ENCODE measurements at regions not wholly inside any gene's neighbourhood (a gene's known extent, or its start where the extent isn't known, plus 50 kb on each side); places are given as distances from the start of the nearest gene placed in this dataset.
A peak's percentile ranks its signal among the peaks of the same experiment; 100 is the strongest.
"Not testable (repeated sequence)": the region's sequence is repeated elsewhere in the genome, so short reads cannot be mapped to it uniquely, and the experiment has no call there.

DNA sequence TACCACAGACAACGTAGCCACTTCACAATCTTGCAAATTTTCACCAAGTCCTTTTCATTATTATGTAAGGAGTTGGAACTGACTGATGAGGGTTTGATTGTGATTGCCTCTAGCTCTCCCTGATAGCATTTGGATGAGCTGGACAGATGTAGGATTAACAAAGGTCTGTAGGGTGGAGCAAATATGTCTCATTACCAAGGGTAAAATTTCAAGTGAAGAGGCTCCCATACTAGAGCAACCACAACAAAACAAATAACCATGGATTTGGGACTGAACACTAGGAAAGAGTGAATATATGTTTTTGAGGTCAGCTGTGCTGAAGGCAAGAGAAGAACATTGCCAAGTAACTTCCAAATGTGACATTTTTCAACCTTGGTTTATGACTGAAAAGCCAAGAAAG, 281.7 kb downstream of the NEBL start:
- DNase-seq: no peak

DNA sequence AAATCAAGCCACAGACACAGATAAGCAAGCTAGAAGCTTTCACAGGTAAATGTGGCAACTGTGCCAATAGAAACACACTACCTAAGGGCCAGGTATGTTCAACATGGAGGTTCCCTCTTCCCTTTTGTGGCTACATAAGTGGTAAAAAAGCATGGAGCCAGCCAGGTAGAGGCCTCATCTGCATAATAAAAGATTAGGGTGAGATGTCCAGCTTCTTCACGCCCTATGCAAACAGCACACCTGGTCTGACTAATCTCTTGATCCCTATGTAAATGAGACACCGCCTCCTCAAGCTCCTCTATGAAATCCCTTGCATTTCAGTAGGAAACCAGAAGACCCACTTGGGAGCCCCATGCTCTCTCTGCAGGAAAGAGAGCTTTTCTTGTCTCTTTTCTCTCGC, 282.2 kb downstream of the NEBL start:
- DNase-seq: no peak

DNA sequence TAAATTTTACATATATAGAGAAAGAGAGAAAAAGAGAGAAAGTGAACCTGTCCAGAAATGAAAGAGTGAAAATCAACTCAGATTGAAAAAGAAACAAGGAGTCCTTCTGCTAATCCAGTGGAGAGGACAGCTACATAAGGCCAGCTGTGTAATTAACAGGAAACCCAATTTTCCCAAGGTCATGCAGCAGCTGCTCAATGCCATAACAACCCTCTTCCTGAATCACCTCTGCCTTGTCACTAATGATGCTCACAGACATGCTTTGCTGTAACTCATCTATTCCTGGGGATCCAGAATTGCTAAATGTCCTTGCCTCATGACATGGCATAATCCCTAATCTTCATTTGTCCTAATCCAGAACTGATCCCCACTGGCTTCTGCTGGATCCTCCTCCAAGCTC, 288.6 kb downstream of the NEBL start:
- DNase-seq: no peak

DNA sequence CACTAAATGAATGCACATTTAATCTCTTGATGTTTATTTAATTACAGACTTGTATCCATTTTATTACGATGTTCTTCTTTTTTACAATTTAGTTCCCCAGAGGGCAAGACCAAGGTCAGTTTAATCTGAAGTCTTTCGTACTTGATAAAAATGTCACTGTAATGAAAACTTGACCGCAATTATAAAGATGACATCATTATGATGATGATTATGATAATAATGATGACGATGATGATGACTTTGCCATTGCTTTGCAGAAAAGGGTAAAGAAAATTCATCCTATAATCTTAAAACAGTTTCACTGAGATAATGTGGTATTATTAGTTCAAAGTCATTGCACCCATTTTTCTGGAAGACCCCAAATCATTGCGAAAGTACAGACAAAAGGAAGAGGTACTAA, 290.1 kb downstream of the NEBL start:
- no peak for DNase-seq

DNA sequence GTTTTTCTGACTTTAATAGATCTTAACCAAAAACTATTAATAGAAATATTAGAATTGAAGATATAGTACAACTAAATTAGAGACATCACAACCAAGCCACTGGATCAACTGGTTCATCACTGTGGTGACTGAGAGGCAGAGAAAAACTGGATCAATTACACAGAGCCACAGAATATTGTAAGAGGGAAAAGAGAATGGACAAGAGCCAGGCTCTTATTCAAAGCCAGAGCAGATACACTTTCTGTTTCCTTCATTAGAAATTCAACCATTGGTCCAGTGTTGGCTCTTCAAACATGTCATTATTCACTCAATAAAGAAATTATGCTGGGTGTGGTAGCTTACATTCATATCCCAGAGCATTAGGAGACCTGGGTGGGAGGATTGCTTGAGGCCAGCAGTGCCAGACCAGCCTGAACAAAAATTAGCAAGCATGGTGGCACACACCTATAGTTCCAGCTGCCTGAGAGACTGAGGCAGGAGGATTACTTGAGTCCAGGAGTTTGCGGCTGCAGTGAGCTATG, 295.1 kb downstream of the NEBL start:
- DNase-seq: no peak

DNA sequence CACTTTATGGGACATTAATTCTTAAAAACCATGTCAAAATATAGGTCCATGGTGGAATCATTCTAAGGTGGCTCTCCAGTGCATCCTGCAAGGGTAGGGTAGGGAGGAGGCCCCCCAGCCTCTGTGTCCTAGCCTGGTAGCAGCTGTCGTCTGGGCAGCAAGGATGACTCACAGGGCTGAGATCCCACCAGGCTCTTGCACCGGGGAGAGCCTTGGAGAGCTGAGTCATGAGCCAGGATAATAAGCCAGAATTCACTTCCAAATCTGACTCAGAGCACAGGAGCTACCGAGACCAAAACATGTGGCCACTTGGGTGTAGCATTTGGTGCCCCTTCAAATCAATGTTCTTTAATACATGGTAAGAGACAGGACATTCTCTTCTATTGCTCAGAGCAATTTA, 298.5 kb downstream of the NEBL start:
- peak; percentile 76 for DNase-seq

DNA sequence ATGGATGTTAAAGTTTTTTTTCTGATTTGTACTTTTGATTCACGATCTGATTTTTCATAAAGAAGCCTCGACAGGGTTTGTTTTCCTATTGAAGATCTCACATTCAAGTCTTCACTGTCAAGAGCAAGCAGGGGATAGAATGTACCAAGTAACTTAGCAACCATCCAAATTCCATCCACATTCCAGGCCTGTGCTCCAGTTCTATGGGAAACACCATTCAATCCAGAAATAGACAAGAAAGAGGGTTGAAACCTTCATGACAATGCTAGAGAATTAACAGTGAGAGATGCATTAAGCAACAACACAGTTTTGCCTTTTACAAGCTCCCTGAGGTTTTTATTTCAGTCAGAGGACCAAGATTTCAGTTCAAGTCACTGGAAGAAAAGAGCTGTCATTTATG, 300.2 kb downstream of the NEBL start:
- peak; percentile 26 for DNase-seq

DNA sequence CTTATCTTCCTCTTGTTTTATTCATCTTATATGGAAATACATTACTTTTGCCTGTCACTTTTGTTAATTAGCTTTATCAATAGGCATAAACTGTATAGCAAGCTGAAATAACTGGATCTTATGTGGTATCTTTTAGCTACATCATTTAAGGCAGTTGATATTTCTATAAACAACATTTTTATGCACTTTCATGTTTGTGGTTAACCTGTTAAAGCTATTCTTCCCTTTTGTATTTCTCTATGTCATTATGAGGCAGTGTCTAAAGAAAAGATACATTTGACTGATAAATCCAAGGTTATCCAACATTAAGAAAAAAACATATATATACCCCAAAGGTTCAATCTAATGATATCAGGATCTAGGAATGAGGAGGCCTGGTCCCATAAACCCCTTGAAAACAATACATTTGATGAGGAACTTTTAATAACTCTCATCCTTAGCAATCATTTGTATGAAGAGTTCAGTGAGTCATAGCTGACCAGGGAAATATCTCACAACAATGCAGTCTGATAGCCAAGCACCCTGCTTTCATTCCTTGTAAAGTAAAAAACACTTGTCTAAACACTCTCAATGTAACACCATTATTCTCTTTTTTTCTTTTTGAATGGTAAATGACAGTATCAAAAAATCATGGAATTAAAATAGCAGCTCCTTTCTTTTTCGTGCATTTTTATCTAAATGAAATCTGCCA, 300.9 kb downstream of the NEBL start:
- DNase-seq: no peak

DNA sequence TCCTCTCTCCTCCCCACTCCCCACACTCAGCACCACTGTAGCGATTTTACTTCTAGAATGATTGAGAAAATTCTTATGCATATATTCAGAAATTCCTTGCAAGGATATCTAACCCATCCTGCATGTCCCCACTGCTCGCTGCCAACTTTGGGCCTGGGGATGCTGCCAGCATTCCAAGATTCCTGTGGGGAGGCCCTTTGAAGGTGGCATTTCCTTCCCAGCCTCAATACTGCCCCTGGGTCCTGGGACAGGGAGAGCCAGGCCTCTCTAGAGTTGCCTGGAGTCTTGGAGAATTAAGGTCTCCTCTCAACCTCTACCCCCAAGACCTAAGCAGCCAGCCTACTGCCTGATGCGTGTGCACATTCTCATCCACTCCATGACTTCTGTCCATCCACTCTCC, 303.5 kb downstream of the NEBL start:
- DNase-seq: no peak

DNA sequence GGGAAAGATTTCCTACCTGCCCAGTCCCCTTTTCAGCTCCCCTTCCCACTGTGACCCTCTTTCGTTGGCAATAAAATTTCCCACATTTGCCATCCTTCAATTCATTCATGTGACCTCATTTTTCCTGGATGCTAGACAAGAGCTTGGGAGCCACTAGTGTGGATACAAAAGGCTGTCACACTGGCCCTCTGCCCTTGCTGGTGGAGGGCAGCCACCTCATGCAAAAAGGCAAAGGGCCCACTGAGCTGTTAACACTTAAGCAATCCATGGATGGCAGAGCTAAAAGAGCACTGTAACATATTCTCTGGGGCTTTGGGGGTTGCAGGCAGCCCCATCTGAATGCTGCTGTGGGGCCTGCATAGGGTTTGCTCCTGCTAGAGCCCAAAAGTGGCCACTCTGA, 315.1 kb downstream of the NEBL start:
- DNase-seq: no peak

DNA sequence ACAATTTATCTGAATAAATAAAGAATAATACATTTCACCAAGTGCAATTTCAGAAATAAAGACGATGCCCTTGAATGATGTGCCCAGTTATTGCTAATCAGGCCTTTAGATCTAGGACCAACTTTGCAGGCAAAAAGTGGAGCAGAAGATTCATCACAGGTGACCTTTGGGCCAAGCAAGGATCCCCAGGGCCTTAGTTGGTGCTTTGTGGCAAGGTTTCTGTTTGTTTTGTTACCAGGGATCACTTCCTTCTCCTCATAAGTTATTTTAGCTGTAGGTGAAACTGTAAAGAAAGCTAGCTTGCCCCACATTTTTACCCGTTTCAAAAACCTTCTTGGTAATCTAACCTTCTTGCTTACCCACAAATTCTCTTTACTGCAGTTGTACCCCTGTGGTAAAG, 323.2 kb downstream of the NEBL start:
- DNase-seq: no peak

DNA sequence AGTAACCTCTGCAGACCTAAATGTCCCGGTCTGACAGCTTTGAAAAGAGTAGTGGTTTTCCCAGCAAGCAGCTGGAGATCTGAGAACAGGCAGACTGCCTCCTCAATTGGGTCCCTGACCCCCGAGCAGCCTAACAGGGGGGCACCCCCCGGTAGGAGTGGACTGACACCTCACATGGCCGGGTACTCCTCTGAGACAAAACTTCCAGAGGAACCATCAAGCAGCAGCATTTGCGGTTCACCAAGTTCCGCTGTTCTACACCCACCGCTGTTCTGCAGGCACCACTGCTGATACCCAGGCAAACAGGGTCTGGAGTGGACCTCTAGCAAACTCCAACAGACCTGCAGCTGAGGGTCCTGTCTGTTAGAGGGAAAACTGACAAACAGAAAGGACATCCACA, 341.1 kb downstream of the NEBL start:
- DNase-seq: not testable (repeated sequence)

DNA sequence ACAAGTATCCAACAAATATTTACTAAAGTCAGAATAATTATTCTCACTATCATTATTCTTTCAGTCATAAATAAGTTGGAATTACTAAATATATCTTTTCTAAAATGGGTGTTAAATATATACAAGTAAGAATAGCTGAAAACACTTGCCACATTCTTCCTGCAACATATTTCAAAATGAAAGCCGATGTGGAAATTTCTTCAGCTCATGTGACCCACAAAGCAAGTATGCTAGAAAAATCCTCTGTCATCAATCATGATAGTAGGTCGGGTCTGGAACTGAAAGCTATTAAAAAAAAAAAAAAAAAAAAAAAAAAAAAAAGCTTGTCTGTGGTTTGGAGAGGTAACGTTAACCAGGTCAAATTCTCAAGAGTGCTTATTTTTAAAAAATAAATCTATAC, 344.7 kb downstream of the NEBL start:
- DNase-seq: no peak

DNA sequence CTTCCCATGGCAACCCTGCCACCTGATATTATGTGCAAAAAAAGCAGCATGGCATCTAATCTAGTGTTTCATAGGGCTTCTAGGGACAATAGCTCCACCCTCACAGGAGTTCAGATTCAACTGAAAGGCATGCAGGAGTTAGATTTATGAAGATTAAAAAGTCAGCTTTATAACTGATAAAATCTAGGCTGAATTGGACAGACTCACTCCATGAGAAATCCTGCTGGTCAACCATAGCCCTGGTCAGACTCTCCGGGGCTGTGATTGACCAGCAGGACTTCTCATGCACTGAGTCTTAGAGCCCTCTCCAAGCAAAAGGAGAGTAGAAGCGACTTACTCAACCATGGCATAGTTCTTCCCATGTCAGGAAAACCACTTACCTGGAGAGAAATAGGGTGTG, 345.4 kb downstream of the NEBL start:
- no peak for DNase-seq

DNA sequence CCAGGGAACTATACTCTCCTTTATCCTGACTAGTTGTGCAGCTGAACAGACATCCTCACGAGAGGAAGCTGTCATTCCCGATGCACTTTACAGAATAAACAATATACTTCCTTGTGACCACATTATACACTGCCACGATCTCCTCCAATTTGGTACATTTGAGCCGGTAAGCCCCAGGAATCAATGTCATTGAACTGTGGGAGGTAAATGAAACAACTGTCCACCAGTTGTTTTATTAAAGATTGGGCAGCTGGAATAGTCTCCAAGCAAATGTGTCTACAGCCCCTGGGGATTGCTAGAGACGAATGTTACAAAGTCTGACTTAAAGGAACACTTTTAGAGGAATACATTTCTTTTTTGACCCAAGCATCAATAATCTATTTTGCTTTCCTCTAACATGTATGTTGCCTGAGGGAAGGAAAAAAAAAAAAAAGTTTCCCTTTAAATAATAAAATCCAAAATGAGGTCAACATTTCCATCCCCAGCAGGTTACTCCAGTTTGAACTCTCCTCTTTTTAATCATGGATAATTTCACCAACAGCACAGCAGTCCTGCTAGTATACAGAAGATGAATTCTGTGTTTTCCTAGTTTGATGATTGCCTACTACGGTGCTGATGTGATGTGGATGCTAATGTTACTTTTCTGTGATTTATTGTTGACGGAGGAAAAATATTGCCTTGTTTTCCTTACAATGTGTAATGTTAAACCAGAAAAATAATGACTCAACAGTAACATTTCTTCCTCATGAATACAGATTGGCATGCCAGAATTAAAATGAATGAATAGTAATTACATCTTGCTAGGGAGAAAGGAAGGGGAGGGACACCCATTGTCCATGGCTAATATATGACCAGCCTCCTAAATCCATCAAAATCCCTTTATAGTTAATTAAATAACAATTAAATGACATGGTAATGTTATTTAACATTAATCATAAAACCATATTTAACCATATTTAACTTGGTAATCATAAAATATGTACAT, 360.9 kb downstream of the NEBL start:
- DNase-seq: peak; percentile 20

DNA sequence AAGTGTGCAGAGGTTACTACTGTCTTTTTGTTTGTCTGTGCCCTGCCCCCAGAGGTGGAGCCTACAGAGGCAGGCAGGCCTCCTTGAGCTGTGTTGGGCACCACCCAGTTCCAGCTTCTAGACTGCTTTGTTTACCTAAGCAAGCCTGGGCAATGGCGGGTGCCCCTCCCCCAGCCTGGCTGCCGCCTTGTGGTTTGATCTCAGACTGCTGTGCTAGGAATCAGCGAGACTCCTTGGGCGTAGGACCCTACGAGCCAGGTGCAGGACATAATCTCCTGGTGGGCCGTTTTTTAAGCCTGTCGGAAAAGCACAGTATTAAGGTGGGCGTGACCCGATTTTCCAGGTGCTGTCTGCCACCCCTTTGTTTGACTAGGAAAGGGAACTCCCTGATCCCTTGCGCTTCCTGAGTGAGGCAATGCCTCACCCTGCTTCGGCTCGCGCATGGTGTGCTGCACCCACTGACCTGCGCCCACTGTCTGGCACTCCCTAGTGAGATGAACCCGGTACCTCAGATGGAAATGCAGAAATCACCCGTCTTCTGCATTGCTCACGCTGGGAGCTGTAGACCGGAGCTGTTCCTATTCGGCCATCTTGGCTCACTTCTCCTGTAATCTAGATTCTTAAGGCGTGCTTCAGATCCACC, 365.7 kb downstream of the NEBL start:
- not testable (repeated sequence) for DNase-seq

DNA sequence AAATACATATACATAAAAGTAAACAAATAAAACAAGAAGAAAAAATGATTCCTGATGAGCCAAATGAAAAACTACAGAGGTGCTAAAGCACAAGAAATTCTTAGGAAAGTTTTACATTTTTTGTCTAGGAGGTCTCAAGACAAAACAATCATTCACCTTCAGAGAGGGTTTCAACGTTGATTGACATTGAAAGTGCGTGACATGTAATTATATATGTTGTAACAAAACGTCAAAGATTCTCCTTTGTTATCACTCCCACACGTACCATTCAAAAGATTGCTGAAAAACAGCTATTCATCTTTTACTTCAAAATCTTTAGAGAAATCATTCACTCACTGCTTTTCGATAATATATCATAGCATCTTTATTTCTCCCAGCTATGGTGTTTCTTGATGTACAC, 375.9 kb downstream of the NEBL start:
- DNase-seq: no peak

DNA sequence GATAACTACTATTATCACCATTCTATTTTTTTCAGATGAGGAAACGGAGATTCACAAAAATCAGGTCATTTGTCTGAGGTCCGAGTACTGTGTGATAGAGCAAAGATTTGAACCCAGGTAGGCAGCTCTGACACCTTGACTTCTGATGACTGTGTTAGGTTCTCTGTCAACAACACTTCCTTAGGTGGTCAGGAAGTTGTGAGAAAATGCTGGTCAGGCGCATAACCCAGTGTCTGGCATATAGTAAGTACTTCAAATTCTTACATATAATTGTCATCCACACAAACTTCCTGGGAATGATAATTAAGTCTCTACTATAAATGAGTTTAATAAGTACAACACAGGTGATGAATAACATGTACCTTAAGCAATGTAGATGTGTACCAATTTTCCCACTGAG, 381.5 kb downstream of the NEBL start:
- DNase-seq: no peak

DNA sequence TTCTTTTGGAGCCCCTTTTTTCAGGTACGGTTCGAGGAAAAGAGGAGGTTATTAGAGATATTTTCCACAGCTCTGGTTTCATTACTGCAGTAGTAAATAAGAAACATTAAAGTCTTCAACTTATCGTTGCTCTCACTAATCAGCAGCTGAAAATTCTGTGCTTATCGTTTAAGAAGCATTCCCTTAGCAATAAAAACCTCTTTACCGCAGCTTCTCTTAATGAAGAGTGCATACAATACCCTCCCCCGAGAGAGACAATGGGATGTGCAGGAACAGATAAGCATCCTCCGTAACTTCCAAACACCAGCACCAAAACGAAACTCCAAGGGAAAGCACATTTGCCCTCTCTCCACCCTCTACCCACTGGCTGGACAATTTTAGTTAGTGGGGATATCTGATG, 384.5 kb downstream of the NEBL start:
- no peak for DNase-seq

DNA sequence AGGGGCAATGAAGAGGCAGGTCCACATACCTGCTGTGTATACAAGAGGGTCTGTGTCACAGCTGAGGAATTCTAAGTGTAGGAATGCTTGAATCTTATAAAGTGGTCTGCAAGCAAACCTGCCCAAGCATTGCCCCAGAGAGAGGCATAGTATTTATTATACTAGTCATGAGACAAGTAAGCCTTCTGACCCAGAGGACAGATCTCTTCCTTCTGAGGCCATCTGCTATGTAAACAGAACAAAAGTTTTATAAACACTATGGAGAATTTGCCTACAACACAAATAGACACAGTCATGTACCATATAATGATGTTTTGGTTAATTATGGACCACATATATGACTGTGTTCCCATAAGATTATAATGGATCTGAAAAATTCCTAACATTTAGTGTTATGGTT, 388.2 kb downstream of the NEBL start:
- DNase-seq: no peak

DNA sequence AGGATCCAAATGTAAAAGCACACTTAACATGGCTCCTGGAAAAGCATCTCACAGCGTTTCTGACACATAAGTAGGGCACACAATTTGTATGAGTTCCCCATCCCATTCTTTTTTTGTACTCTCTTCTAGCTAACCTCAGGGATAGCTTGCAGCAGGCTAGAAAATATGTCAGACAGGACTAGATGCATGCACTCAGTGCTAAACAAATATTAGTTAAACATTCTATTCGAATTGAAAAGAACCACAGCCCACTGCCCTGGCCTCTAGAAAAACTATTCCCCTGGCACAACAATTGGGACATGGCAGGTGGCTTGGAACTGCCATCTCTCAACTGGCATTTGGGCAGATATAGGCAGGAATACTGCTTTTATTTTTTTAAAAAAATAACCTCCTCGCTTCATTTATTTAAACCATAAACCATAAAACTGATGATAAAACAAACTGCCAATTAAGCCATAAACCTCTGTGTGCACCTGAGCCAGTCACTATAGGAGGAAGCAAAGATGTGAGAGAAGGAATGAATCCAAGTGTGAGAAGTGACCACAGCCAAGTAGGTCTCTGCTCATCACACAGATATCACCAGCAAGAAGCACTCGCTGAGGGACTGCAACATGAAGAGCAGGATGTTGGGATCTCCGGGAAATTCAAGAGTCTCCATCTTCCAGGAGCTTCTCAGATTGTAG, 394.1 kb downstream of the NEBL start:
- DNase-seq: no peak

DNA sequence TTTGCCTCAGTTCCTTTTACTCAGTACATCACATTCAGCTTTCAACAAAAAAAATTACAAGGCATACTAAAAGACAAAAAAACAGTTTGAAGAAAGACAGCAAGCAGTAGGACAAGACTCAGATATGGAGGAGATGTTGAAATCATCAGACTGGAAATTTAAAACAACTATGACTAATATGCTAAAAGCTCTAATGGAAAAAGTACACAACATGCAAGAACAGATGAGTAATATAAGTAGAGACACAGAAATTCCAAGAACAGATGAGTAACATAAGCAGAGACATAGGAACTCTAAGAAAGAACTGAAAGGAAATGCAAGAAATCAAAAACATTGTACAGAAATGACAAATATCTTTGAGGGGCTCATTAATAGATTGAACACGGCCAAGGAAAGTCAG, 402.6 kb downstream of the NEBL start:
- no peak for DNase-seq

Data from tongue (tissue), 1 donor.